ENCODE measurements at regions not wholly inside any gene's neighbourhood (a gene's known extent, or its start where the extent isn't known, plus 50 kb on each side); places are given as distances from the start of the nearest gene placed in this dataset.

DNA sequence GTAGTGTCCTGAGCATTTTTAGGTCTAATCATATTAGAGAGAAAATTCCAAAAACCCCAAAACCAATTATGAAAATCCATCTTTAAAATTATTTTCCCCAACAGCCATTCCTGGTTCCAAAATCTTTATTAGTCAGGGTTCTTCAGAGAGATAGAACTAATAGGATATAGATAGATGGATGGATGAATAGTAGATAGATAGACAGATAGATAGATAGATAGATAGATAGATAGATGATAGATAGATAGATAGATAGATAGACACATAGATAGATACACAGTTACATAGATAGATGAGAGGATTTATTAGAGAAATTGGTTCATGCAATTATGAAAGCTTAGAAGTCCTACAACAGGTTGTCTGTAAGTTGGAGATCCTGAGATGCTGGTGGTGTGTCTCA is 122.7 kb upstream of the POGK start:
- TF ChIP-seq HDGF (IDR thresholded peaks at IDR 0.05; ENCODE audit: borderline replicate concordance) (no peak), SUZ12 (IDR thresholded peaks at IDR 0.05) (no peak), FOXA1 (IDR thresholded peaks at IDR 0.05) (no peak), SP1 (IDR thresholded peaks at IDR 0.05) (no peak), L3MBTL2 (conservative IDR thresholded peaks at IDR 0.05) (no peak), TARDBP (IDR thresholded peaks at IDR 0.05) (no peak), FOXM1 (IDR thresholded peaks at IDR 0.05; ENCODE audit: borderline replicate concordance) (no peak), ELF4 (IDR thresholded peaks at IDR 0.05) (no peak), ZNF384 (IDR thresholded peaks at IDR 0.05) (no peak), BHLHE40 (IDR thresholded peaks at IDR 0.05; ENCODE audit: borderline replicate concordance) (no peak), LEF1 (IDR thresholded peaks at IDR 0.05; ENCODE audit: borderline replicate concordance) (no peak), NFRKB (IDR thresholded peaks at IDR 0.05) (no peak), ARNT (IDR thresholded peaks at IDR 0.05) (no peak), FOXK2 (IDR thresholded peaks at IDR 0.05) (no peak)
- DNase-seq (ENCODE audit: extremely low spot score), result no peak
- POLR2A ChIA-PET, result no interaction called here
- CTCF ChIA-PET, result no interaction called here

DNA sequence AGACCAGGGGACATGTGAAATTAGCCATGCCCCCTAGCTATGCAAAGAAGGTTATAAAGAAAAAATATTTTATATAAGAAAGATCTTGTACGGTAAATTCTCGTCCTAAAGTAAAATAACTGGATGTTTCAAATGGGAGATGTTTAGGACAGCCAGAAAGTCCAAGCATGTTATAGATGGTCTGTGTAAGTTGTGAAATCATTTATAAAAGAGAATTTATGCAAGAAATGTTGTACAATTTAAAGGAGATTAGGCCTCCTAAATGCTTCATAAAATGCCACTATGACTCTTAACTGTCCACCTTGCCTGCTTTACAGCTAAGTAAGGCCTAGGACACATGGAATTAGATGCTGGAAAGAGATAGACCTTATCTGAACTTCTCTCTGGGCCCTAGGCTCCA is 118.1 kb upstream of the POGK start:
- CTCF ChIA-PET, result no interaction called here
- POLR2A ChIA-PET, result no interaction called here
- no peak for TF ChIP-seq FOXM1 (IDR thresholded peaks at IDR 0.05; ENCODE audit: borderline replicate concordance)
- TF ChIP-seq ZNF384 (IDR thresholded peaks at IDR 0.05), result no peak
- TF ChIP-seq ARNT (IDR thresholded peaks at IDR 0.05), result no peak
- TF ChIP-seq SUZ12 (IDR thresholded peaks at IDR 0.05), result no peak
- no peak for TF ChIP-seq TARDBP (IDR thresholded peaks at IDR 0.05)
- no peak for TF ChIP-seq HDGF (IDR thresholded peaks at IDR 0.05; ENCODE audit: borderline replicate concordance)
- TF ChIP-seq, protein P1, sequence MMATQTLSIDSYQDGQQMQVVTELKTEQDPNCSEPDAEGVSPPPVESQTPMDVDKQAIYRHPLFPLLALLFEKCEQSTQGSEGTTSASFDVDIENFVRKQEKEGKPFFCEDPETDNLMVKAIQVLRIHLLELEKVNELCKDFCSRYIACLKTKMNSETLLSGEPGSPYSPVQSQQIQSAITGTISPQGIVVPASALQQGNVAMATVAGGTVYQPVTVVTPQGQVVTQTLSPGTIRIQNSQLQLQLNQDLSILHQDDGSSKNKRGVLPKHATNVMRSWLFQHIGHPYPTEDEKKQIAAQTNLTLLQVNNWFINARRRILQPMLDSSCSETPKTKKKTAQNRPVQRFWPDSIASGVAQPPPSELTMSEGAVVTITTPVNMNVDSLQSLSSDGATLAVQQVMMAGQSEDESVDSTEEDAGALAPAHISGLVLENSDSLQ (IDR thresholded peaks at IDR 0.05), result no peak
- TF ChIP-seq CTBP1 (IDR thresholded peaks at IDR 0.05; ENCODE audit: borderline replicate concordance), result no peak
- TF ChIP-seq NFRKB (IDR thresholded peaks at IDR 0.05), result no peak
- TF ChIP-seq FOXK2 (IDR thresholded peaks at IDR 0.05), result no peak
- TF ChIP-seq BHLHE40 (IDR thresholded peaks at IDR 0.05; ENCODE audit: borderline replicate concordance), result no peak
- TF ChIP-seq SP1 (IDR thresholded peaks at IDR 0.05), result no peak
- TF ChIP-seq FOXA1 (IDR thresholded peaks at IDR 0.05), result no peak
- TF ChIP-seq L3MBTL2 (conservative IDR thresholded peaks at IDR 0.05), result no peak
- no peak for TF ChIP-seq LEF1 (IDR thresholded peaks at IDR 0.05; ENCODE audit: borderline replicate concordance)
- TF ChIP-seq ELF4 (IDR thresholded peaks at IDR 0.05), result no peak
- DNase-seq (ENCODE audit: extremely low spot score), result no peak

DNA sequence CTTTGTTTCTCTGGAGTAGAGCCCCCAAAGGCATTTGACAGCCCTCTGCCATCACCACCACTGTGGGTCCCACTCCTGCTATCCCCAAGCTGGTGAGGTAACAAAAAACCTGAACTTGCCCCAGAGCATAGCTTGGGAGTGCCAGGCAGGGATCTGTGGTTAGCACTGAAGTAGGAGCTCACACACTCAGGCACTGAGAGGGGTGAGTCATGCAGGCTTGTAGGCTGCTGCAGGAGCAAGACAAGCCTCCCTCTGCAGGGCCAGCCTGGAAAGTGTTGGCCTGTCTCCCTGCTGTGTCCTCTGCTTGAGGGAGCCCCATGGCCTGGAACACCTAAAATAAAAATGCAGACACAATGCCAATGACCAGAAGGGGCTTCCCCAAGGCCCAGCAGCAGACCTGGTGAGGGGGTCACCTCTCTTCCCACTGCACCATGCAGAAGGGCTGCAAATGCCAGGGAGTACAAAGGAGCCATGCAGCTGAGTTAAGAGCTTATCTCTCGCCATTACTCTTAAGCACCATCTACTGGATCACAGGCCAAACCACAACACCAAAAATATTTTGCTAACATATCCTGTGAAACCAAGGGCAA is 108.9 kb upstream of the POGK start:
- no peak for DNase-seq (ENCODE audit: extremely low spot score)
- ChIA-PET POLR2A (no interaction called here), CTCF (no interaction called here)
- TF ChIP-seq FOXA1 (IDR thresholded peaks at IDR 0.05), result no peak
- TF ChIP-seq, protein P1 (IDR thresholded peaks at IDR 0.05), result no peak
- TF ChIP-seq ELF4 (IDR thresholded peaks at IDR 0.05), result no peak
- TF ChIP-seq ARNT (IDR thresholded peaks at IDR 0.05), result no peak
- TF ChIP-seq HDGF (IDR thresholded peaks at IDR 0.05; ENCODE audit: borderline replicate concordance), result no peak
- TF ChIP-seq FOXK2 (IDR thresholded peaks at IDR 0.05), result no peak
- TF ChIP-seq TARDBP (IDR thresholded peaks at IDR 0.05), result no peak
- TF ChIP-seq SP1 (IDR thresholded peaks at IDR 0.05), result no peak
- no peak for TF ChIP-seq SUZ12 (IDR thresholded peaks at IDR 0.05)
- TF ChIP-seq L3MBTL2 (conservative IDR thresholded peaks at IDR 0.05), result no peak
- TF ChIP-seq CTBP1 (IDR thresholded peaks at IDR 0.05; ENCODE audit: borderline replicate concordance), result no peak
- no peak for TF ChIP-seq ZNF384 (IDR thresholded peaks at IDR 0.05)
- TF ChIP-seq FOXM1 (IDR thresholded peaks at IDR 0.05; ENCODE audit: borderline replicate concordance), result no peak
- no peak for TF ChIP-seq NFRKB (IDR thresholded peaks at IDR 0.05)
- TF ChIP-seq BHLHE40 (IDR thresholded peaks at IDR 0.05; ENCODE audit: borderline replicate concordance), result no peak
- TF ChIP-seq LEF1 (IDR thresholded peaks at IDR 0.05; ENCODE audit: borderline replicate concordance), result no peak

DNA sequence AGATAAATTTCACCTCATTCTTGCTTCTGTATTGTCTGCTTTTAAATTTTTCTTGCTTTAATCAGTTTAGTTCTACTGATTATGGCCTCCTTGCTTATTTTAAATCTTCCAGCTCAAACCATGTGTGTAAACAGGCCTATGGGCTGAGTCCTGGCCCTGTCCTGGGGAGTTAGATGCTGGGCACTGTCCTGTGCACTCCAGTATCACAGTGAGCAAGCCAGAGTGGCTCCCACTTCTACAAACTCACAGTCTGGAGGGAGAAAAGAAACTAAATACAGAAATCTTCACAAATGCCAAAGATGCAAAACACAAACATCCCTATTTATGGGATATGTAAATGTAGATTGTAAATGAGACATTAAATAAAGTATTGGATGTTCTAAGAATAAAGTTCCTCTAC is 101.1 kb upstream of the POGK start:
- POLR2A ChIA-PET, result no interaction called here
- DNase-seq (ENCODE audit: extremely low spot score), result no peak
- TF ChIP-seq CTBP1 (IDR thresholded peaks at IDR 0.05; ENCODE audit: borderline replicate concordance) (no peak), L3MBTL2 (conservative IDR thresholded peaks at IDR 0.05) (no peak), FOXK2 (IDR thresholded peaks at IDR 0.05) (no peak), FOXA1 (IDR thresholded peaks at IDR 0.05) (no peak)
- CTCF ChIA-PET, result no interaction called here

DNA sequence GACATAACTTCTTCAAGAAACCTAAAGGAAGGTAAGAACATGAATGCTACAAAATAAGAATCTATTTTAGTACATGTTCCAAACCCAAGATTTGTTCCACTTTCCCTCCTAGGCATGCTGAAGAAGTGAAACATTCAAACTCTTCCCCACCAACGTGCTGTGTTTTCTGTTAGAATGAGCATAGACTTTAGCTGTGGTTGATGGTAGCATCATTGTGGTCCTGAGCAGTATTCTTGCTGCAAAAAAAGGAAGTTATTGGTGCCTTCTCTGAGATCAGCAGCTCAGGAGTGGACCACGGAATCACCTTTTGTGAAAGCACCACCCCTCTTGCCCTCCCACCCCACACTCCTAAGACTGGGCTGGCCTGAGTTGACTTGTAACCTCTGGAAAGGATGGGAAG is 100.4 kb upstream of the POGK start:
- POLR2A ChIA-PET, result no interaction called here
- CTCF ChIA-PET, result no interaction called here
- TF ChIP-seq FOXM1 (IDR thresholded peaks at IDR 0.05; ENCODE audit: borderline replicate concordance) (no peak), FOXK2 (IDR thresholded peaks at IDR 0.05) (no peak), SUZ12 (IDR thresholded peaks at IDR 0.05) (no peak), ELF4 (IDR thresholded peaks at IDR 0.05) (no peak), ZNF384 (IDR thresholded peaks at IDR 0.05) (no peak), NFRKB (IDR thresholded peaks at IDR 0.05) (no peak)
- TF ChIP-seq, protein P1 (IDR thresholded peaks at IDR 0.05), result no peak
- DNase-seq (ENCODE audit: extremely low spot score), result no peak

DNA sequence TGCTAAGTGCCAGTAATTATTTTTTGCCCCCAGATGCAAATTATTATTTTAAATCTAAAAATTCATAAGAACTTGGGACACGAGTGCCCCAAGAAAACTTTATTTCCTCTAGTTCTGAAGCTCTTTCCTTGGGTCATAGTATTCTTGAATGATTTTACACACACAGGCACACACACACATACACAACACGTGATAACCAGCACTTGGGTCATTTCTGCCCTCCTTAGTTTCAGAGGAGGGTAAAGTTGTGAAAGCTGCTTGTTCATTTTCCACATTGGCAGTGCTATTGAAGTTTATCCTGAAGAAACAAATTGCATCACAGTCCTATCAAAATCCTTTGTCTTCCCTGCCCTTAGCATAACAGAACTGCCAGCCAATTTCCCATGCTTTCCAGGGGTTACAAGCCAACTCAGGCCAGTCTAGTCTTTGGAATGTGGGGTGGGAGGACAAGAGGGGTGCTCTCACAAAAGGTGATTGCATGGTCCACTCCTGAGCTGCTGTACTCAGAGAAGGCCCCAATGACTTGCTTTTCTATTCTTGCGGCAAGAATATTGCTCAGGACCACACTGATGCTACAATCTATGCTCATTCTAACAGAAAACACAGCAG is 98.5 kb upstream of the POGK start:
- DNase-seq (ENCODE audit: extremely low spot score), result no peak
- TF ChIP-seq ELF4 (IDR thresholded peaks at IDR 0.05) (no peak), SP1 (IDR thresholded peaks at IDR 0.05) (no peak), FOXA1 (IDR thresholded peaks at IDR 0.05) (no peak), LEF1 (IDR thresholded peaks at IDR 0.05; ENCODE audit: borderline replicate concordance) (no peak), HDGF (IDR thresholded peaks at IDR 0.05; ENCODE audit: borderline replicate concordance) (no peak), FOXM1 (IDR thresholded peaks at IDR 0.05; ENCODE audit: borderline replicate concordance) (no peak), SUZ12 (IDR thresholded peaks at IDR 0.05) (no peak), BHLHE40 (IDR thresholded peaks at IDR 0.05; ENCODE audit: borderline replicate concordance) (no peak), ZNF384 (IDR thresholded peaks at IDR 0.05) (no peak), NFRKB (IDR thresholded peaks at IDR 0.05) (no peak), L3MBTL2 (conservative IDR thresholded peaks at IDR 0.05) (no peak)
- ChIA-PET CTCF (no interaction called here), POLR2A (no interaction called here)
